Osteoblast (primary cell): ENCODE measurements at regions not wholly inside any gene's neighbourhood (a gene's known extent, or its start where the extent isn't known, plus 50 kb on each side); places are given as distances from the start of the nearest gene placed in this dataset.

ENCODE experiments used
- DNase-seq: peaks from one replicate; pipeline ENCODE4 v3.0.0; 2011; ENCODE audit warnings: low spot score, mixed read lengths; ENCODE audit not compliant: insufficient read length; ENCODE audit errors: missing footprints
- H2AFZ ChIP-seq: 2 replicates; pipeline ENCODE4 v1.6.0; 2011; ENCODE audit warnings: mild to moderate bottlenecking, low read length
- H3K27ac ChIP-seq: 2 replicates; pipeline ENCODE4 v1.5.1; 2011; ENCODE audit warnings: mild to moderate bottlenecking, low read depth, low read length, moderate library complexity
- H3K27me3 ChIP-seq: 2 replicates; pipeline ENCODE4 v1.6.0; 2012; ENCODE audit warnings: mild to moderate bottlenecking, control low read depth, inconsistent platforms, low read length, moderate library complexity; ENCODE audit not compliant: insufficient read depth
- H3K36me3 ChIP-seq: 2 replicates; pipeline ENCODE4 v1.5.1; 2011; ENCODE audit warnings: mild to moderate bottlenecking, low read length, control low read depth, moderate library complexity; ENCODE audit not compliant: insufficient read depth
- H3K4me1 ChIP-seq: 2 replicates; pipeline ENCODE4 v1.5.1; 2011; ENCODE audit warnings: mild to moderate bottlenecking, low read length, control low read depth, moderate library complexity; ENCODE audit not compliant: insufficient read depth
- H3K4me2 ChIP-seq: 2 replicates; pipeline ENCODE4 v1.6.0; 2011; ENCODE audit warnings: mild to moderate bottlenecking, low read length; ENCODE audit not compliant: insufficient read depth
- H3K4me3 ChIP-seq: fragments of 200-600 bp; sonication (generic); 3 replicates; pipeline ENCODE4 v1.5.1; 2012; ENCODE audit warnings: mild to moderate bottlenecking, low read length, inconsistent platforms; ENCODE audit not compliant: insufficient read depth
- H3K79me2 ChIP-seq: 2 replicates; pipeline ENCODE4 v1.6.0; 2012; ENCODE audit warnings: mild to moderate bottlenecking, low read length, control low read depth, inconsistent platforms; ENCODE audit not compliant: insufficient read depth
- H3K9me3 ChIP-seq: 2 replicates; pipeline ENCODE4 v1.5.1; 2011; ENCODE audit warnings: low read depth, low read length, control low read depth
- H4K20me1 ChIP-seq: 2 replicates; pipeline ENCODE4 v1.6.0; 2012; ENCODE audit warnings: mild to moderate bottlenecking, low read length, control low read depth; ENCODE audit not compliant: insufficient read depth
- CTCF ChIP-seq: IDR thresholded peaks from 2 replicates; pipeline ENCODE4 v1.5.1; 2011; ENCODE audit warnings: mild to moderate bottlenecking, low read depth, low read length, moderate library complexity; ENCODE audit errors: extremely low read depth

- H3K4me3 ChIP-seq: no peak overlapping the region
- H3K36me3 ChIP-seq: no peaks in the 10 kb centered on the region
- no peaks in the 10 kb centered on the region for H3K9me3 ChIP-seq
- peak overlapping the region; percentile 26 for H2AFZ ChIP-seq
- H4K20me1 ChIP-seq: no peaks in the 10 kb centered on the region
- no peaks in the 10 kb centered on the region for H3K4me1 ChIP-seq
- no peaks in the 10 kb centered on the region for H3K27me3 ChIP-seq
- H3K4me2 ChIP-seq: no peak overlapping the region
- H3K79me2 ChIP-seq: no peaks in the 10 kb centered on the region
- H3K27ac ChIP-seq: no peak overlapping the region
- no peak for DNase-seq
- no peak for TF ChIP-seq CTCF
Observed at GRCh38 chr12:78732481-78732880, 132.1 kb upstream of the SYT1 start.

DNA sequence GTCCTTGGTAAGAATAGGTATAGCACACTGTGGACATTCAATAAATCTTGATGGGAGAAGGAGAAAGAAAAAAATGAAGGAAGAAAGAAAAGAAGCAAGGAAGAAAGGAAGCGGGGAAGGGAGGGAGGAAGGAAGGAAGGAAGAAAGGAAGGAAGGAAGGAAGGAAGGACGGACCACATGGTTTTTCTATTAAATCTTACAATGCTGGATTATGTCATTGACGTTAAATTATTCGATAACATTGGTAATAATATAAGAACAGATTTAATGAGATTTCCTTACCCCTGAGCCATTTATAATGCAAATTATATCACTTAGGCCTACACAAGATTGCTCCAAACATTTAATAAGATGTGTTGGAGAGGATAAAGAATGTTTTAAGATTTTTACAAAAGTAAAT lies 124.9 kb upstream of the SYT1 start:
- H2AFZ ChIP-seq: no peak overlapping the region
- H3K4me3 ChIP-seq: no peak overlapping the region
- H3K4me1 ChIP-seq: no peaks in the 10 kb centered on the region
- no peak for DNase-seq
- H3K79me2 ChIP-seq: no peaks in the 10 kb centered on the region
- TF ChIP-seq CTCF: no peak
- H3K9me3 ChIP-seq: no peaks in the 10 kb centered on the region
- no peak overlapping the region for H3K4me2 ChIP-seq
- no peaks in the 10 kb centered on the region for H4K20me1 ChIP-seq
- H3K27ac ChIP-seq: no peak overlapping the region
- no peaks in the 10 kb centered on the region for H3K36me3 ChIP-seq
- no peaks in the 10 kb centered on the region for H3K27me3 ChIP-seq

DNA sequence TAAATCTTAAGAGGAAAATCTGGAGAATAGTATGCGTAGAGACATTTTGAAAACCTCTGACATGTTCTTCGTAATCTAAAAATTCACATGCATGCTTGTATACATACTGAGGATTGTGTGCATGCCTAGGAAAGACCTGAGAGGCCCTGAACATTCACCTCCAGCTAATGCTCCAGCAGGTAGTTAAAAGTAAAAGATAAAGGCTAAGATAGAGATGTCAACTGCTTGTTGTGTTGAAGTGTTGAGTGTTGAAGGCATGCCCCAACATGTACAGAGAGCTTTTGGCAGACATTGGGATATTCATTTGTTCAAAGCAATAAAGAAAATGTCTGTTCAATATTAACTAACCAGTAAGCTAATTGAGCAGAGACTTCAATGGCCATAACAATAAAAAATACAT lies 118.6 kb upstream of the SYT1 start:
- DNase-seq: no peak
- Histone ChIP-seq H4K20me1 (no peaks in the 10 kb centered on the region), H3K4me2 (no peak overlapping the region), H3K4me1 (no peaks in the 10 kb centered on the region), H3K36me3 (no peaks in the 10 kb centered on the region), H3K4me3 (no peak overlapping the region), H3K79me2 (no peaks in the 10 kb centered on the region), H3K27me3 (no peaks in the 10 kb centered on the region), H2AFZ (peak overlapping the region; percentile 44), H3K9me3 (no peaks in the 10 kb centered on the region), H3K27ac (no peak overlapping the region)
- no peak for TF ChIP-seq CTCF

- no peaks in the 10 kb centered on the region for H3K36me3 ChIP-seq
- no peak for DNase-seq
- no peak for TF ChIP-seq CTCF
- H3K4me1 ChIP-seq: no peaks in the 10 kb centered on the region
- H3K27me3 ChIP-seq: no peaks in the 10 kb centered on the region
- no peaks in the 10 kb centered on the region for H3K9me3 ChIP-seq
- no peaks in the 10 kb centered on the region for H4K20me1 ChIP-seq
- no peak overlapping the region for H3K4me3 ChIP-seq
- no peak overlapping the region for H2AFZ ChIP-seq
- H3K27ac ChIP-seq: no peak overlapping the region
- H3K79me2 ChIP-seq: no peaks in the 10 kb centered on the region
- no peak overlapping the region for H3K4me2 ChIP-seq
Observed at GRCh38 chr12:78753058-78753457, 111.5 kb upstream of the SYT1 start.
